HG02759 (cell line): ENCODE measurements at regions not wholly inside any gene's neighbourhood (a gene's known extent, or its start where the extent isn't known, plus 50 kb on each side); places are given as distances from the start of the nearest gene placed in this dataset.

Source experiments
- ATAC-seq: cut with Tn5 transposase; IDR thresholded peaks from one replicate; pipeline ENCODE4 v1.9.1; 2021; ENCODE audit warnings: mild to moderate bottlenecking, moderate library complexity; ENCODE audit not compliant: unreplicated experiment

GRCh38 chr2:6750411-6751158 is 115.1 kb downstream of the CMPK2 start:
- no peak for ATAC-seq

- ATAC-seq, result no peak
Observed at GRCh38 chr2:6754419-6754818, 111.3 kb downstream of the CMPK2 start.

GRCh38 chr2:6755456-6755855 is 110.3 kb downstream of the CMPK2 start:
- no peak for ATAC-seq

GRCh38 chr2:6757215-6757614 is 108.5 kb downstream of the CMPK2 start:
- ATAC-seq, result no peak

GRCh38 chr2:6759689-6760088 is 106.0 kb downstream of the CMPK2 start:
- ATAC-seq, result no peak

- no peak for ATAC-seq
Observed at GRCh38 chr2:6760132-6760531, 105.6 kb downstream of the CMPK2 start.

- ATAC-seq, result no peak
Observed at GRCh38 chr2:6764968-6765723, 100.6 kb downstream of the CMPK2 start.

GRCh38 chr2:6769346-6769745 is 96.4 kb downstream of the CMPK2 start:
- ATAC-seq, result no peak

- no peak for ATAC-seq
Observed at GRCh38 chr2:6770006-6770405, 95.7 kb downstream of the CMPK2 start.

- ATAC-seq, result no peak
Observed at GRCh38 chr2:6771634-6772611, 93.8 kb downstream of the CMPK2 start.

- peak; percentile 94 for ATAC-seq
Observed at GRCh38 chr2:6773007-6773693, 92.6 kb downstream of the CMPK2 start.

GRCh38 chr2:6773694-6774044 is 92.0 kb downstream of the CMPK2 start:
- no peak for ATAC-seq

GRCh38 chr2:6776125-6776524 is 89.6 kb downstream of the CMPK2 start:
- ATAC-seq, result no peak

- no peak for ATAC-seq
Observed at GRCh38 chr2:6777626-6778025, 88.1 kb downstream of the CMPK2 start.

- ATAC-seq, result peak; percentile 80
Observed at GRCh38 chr2:6780765-6781274, 84.9 kb downstream of the CMPK2 start.

GRCh38 chr2:6782517-6783237 is 83.0 kb downstream of the CMPK2 start:
- ATAC-seq, result no peak

GRCh38 chr2:6783238-6783614 is 82.5 kb downstream of the CMPK2 start:
- ATAC-seq, result no peak

- no peak for ATAC-seq
Observed at GRCh38 chr2:6784291-6784690, 81.4 kb downstream of the CMPK2 start.

- no peak for ATAC-seq
Observed at GRCh38 chr2:6785493-6785892, 80.2 kb downstream of the CMPK2 start.

- no peak for ATAC-seq
Observed at GRCh38 chr2:6787376-6787775, 78.3 kb downstream of the CMPK2 start.
